ENCODE measurements at regions not wholly inside any gene's neighbourhood (a gene's known extent, or its start where the extent isn't known, plus 50 kb on each side); places are given as distances from the start of the nearest gene placed in this dataset.
"Not testable (repeated sequence)": the region's sequence is repeated elsewhere in the genome, so short reads cannot be mapped to it uniquely, and the experiment has no call there.

GRCh38 chr6:164628302-164628931 is 681.0 kb downstream of the C6orf118 start:
- no peaks in the 10 kb centered on the region for H3K9me3 ChIP-seq (ENCODE audit: control insufficient read depth, insufficient read depth, low read length)
- H3K9ac ChIP-seq (ENCODE audit: low read depth, low read length), result no peak overlapping the region
- no peaks in the 10 kb centered on the region for H3K4me1 ChIP-seq (ENCODE audit: insufficient read depth, low read length)
- H3K36me3 ChIP-seq (ENCODE audit: insufficient read depth, low read length), result no peaks in the 10 kb centered on the region

- Histone ChIP-seq H3K4me1 (ENCODE audit: insufficient read depth, low read length) (no peaks in the 10 kb centered on the region), H3K36me3 (ENCODE audit: insufficient read depth, low read length) (no peaks in the 10 kb centered on the region), H3K9ac (ENCODE audit: low read depth, low read length) (no peak overlapping the region), H3K9me3 (ENCODE audit: control insufficient read depth, insufficient read depth, low read length) (no peaks in the 10 kb centered on the region)
Observed at GRCh38 chr6:164616917-164617524, 692.4 kb downstream of the C6orf118 start.

- no peaks in the 10 kb centered on the region for H3K4me1 ChIP-seq (ENCODE audit: insufficient read depth, low read length)
- H3K36me3 ChIP-seq (ENCODE audit: insufficient read depth, low read length), result no peaks in the 10 kb centered on the region
- no peaks in the 10 kb centered on the region for H3K9me3 ChIP-seq (ENCODE audit: control insufficient read depth, insufficient read depth, low read length)
- H3K9ac ChIP-seq (ENCODE audit: low read depth, low read length), result no peak overlapping the region
Observed at GRCh38 chr6:164612751-164613150, 696.7 kb downstream of the C6orf118 start.

- H3K9ac ChIP-seq (ENCODE audit: low read depth, low read length); H3K9me3 ChIP-seq (ENCODE audit: control insufficient read depth, insufficient read depth, low read length); H3K36me3 ChIP-seq (ENCODE audit: insufficient read depth, low read length); H3K4me1 ChIP-seq (ENCODE audit: insufficient read depth, low read length): not testable (repeated sequence)
Observed at GRCh38 chr6:164610859-164611258, 698.5 kb downstream of the C6orf118 start.

GRCh38 chr6:164602415-164602814 is 707.0 kb downstream of the C6orf118 start:
- H3K36me3 ChIP-seq (ENCODE audit: insufficient read depth, low read length); H3K9ac ChIP-seq (ENCODE audit: low read depth, low read length); H3K9me3 ChIP-seq (ENCODE audit: control insufficient read depth, insufficient read depth, low read length); H3K4me1 ChIP-seq (ENCODE audit: insufficient read depth, low read length): not testable (repeated sequence)

GRCh38 chr6:164581563-164581962 is 727.8 kb downstream of the C6orf118 start:
- no peaks in the 10 kb centered on the region for H3K36me3 ChIP-seq (ENCODE audit: insufficient read depth, low read length)
- H3K4me1 ChIP-seq (ENCODE audit: insufficient read depth, low read length), result no peaks in the 10 kb centered on the region
- peaks cover 13% of the 10 kb centered on the region for H3K9me3 ChIP-seq (ENCODE audit: control insufficient read depth, insufficient read depth, low read length)
- H3K9ac ChIP-seq (ENCODE audit: low read depth, low read length), result no peak overlapping the region

- Histone ChIP-seq H3K4me1 (ENCODE audit: insufficient read depth, low read length) (no peaks in the 10 kb centered on the region), H3K9ac (ENCODE audit: low read depth, low read length) (no peak overlapping the region), H3K9me3 (ENCODE audit: control insufficient read depth, insufficient read depth, low read length) (peaks cover 13% of the 10 kb centered on the region), H3K36me3 (ENCODE audit: insufficient read depth, low read length) (no peaks in the 10 kb centered on the region)
Observed at GRCh38 chr6:164579035-164579434, 730.4 kb downstream of the C6orf118 start.

GRCh38 chr6:164578616-164579015 is 730.8 kb downstream of the C6orf118 start:
- H3K36me3 ChIP-seq (ENCODE audit: insufficient read depth, low read length), result no peaks in the 10 kb centered on the region
- peaks cover 13% of the 10 kb centered on the region for H3K9me3 ChIP-seq (ENCODE audit: control insufficient read depth, insufficient read depth, low read length)
- no peak overlapping the region for H3K9ac ChIP-seq (ENCODE audit: low read depth, low read length)
- H3K4me1 ChIP-seq (ENCODE audit: insufficient read depth, low read length), result no peaks in the 10 kb centered on the region

- no peak overlapping the region for H3K9ac ChIP-seq (ENCODE audit: low read depth, low read length)
- H3K4me1 ChIP-seq (ENCODE audit: insufficient read depth, low read length), result peaks cover 5% of the 10 kb centered on the region; the same call in 1 of the 2 replicates
- H3K36me3 ChIP-seq (ENCODE audit: insufficient read depth, low read length), result no peaks in the 10 kb centered on the region
- H3K9me3 ChIP-seq (ENCODE audit: control insufficient read depth, insufficient read depth, low read length), result peaks cover 7% of the 10 kb centered on the region; the same call in 1 of the 2 replicates
Observed at GRCh38 chr6:164570801-164571200, 738.6 kb downstream of the C6orf118 start.

- Histone ChIP-seq H3K36me3 (ENCODE audit: insufficient read depth, low read length) (no peaks in the 10 kb centered on the region), H3K9ac (ENCODE audit: low read depth, low read length) (no peak overlapping the region), H3K9me3 (ENCODE audit: control insufficient read depth, insufficient read depth, low read length) (peaks cover 7% of the 10 kb centered on the region; the same call in 1 of the 2 replicates), H3K4me1 (ENCODE audit: insufficient read depth, low read length) (peaks cover 5% of the 10 kb centered on the region; the same call in 1 of the 2 replicates)
Observed at GRCh38 chr6:164569509-164569908, 739.9 kb downstream of the C6orf118 start.

GRCh38 chr6:164563924-164564323 is 745.5 kb downstream of the C6orf118 start:
- H3K36me3 ChIP-seq (ENCODE audit: insufficient read depth, low read length), result no peaks in the 10 kb centered on the region
- no peak overlapping the region for H3K9ac ChIP-seq (ENCODE audit: low read depth, low read length)
- peaks cover 18% of the 10 kb centered on the region for H3K9me3 ChIP-seq (ENCODE audit: control insufficient read depth, insufficient read depth, low read length)
- H3K4me1 ChIP-seq (ENCODE audit: insufficient read depth, low read length), result peaks cover under 1% of the 10 kb centered on the region; the same call in 1 of the 2 replicates

- Histone ChIP-seq H3K9ac (ENCODE audit: low read depth, low read length) (no peak overlapping the region), H3K9me3 (ENCODE audit: control insufficient read depth, insufficient read depth, low read length) (peaks cover 18% of the 10 kb centered on the region), H3K36me3 (ENCODE audit: insufficient read depth, low read length) (no peaks in the 10 kb centered on the region), H3K4me1 (ENCODE audit: insufficient read depth, low read length) (no peaks in the 10 kb centered on the region)
Observed at GRCh38 chr6:164561656-164562055, 747.7 kb downstream of the C6orf118 start.

GRCh38 chr6:164554700-164555476 is 754.5 kb downstream of the C6orf118 start:
- H3K9ac ChIP-seq (ENCODE audit: low read depth, low read length), result no peak overlapping the region
- H3K36me3 ChIP-seq (ENCODE audit: insufficient read depth, low read length), result no peaks in the 10 kb centered on the region
- no peaks in the 10 kb centered on the region for H3K4me1 ChIP-seq (ENCODE audit: insufficient read depth, low read length)
- H3K9me3 ChIP-seq (ENCODE audit: control insufficient read depth, insufficient read depth, low read length), result 0 out of 2 replicates have a peak, but pooled peaks cover under 1% of the 10 kb centered on the region

GRCh38 chr6:164554226-164554625 is 755.2 kb downstream of the C6orf118 start:
- H3K9me3 ChIP-seq (ENCODE audit: control insufficient read depth, insufficient read depth, low read length), result no peaks in the 10 kb centered on the region
- H3K36me3 ChIP-seq (ENCODE audit: insufficient read depth, low read length), result no peaks in the 10 kb centered on the region
- H3K9ac ChIP-seq (ENCODE audit: low read depth, low read length), result no peak overlapping the region
- no peaks in the 10 kb centered on the region for H3K4me1 ChIP-seq (ENCODE audit: insufficient read depth, low read length)

- no peak overlapping the region for H3K9ac ChIP-seq (ENCODE audit: low read depth, low read length)
- no peaks in the 10 kb centered on the region for H3K36me3 ChIP-seq (ENCODE audit: insufficient read depth, low read length)
- no peaks in the 10 kb centered on the region for H3K9me3 ChIP-seq (ENCODE audit: control insufficient read depth, insufficient read depth, low read length)
- no peaks in the 10 kb centered on the region for H3K4me1 ChIP-seq (ENCODE audit: insufficient read depth, low read length)
Observed at GRCh38 chr6:164551706-164552105, 757.7 kb downstream of the C6orf118 start.
